ENCODE measurements at regions not wholly inside any gene's neighbourhood (a gene's known extent, or its start where the extent isn't known, plus 50 kb on each side); places are given as distances from the start of the nearest gene placed in this dataset.

DNA sequence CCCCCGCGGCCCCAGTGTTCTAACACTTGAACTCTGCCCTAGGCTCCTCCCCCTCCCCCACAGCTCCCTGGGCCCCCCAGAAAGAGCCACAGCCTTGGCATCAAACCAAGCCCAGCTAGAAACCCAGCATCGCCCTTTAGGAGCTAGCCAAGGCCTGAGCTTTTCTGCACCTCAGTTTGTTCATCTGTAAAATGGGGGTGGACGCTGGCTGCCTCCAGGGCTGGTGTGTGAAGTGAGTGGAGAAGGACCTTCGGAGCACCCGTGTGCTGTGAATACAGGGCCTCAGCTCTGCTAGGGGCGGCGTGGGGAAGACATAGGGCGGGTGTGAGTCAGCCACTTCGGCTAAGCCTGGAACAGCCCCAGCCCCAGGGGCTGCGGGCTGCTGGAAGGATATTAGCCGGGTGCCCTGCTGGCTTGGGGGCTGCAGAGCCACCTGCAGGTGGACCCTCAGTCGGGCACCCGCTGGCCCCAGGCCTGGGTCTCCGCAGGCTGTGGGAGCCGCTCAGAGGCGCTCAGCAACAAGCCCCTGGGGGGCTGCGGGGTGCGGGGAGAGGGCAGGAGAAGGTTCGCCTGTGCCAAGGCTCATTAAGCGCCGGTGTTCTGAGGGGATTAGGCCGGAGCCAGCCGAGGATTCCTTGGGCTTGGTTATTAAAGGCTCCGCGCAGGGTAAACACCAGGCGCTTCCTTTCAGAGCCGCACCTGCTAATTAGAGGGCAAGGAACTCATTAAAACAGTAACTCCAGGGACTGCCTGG lies 217.0 kb upstream of the CIBAR2 start (continued):
- TF ChIP-seq, protein P1, sequence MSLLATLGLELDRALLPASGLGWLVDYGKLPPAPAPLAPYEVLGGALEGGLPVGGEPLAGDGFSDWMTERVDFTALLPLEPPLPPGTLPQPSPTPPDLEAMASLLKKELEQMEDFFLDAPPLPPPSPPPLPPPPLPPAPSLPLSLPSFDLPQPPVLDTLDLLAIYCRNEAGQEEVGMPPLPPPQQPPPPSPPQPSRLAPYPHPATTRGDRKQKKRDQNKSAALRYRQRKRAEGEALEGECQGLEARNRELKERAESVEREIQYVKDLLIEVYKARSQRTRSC (CRISPR knock-in tag; IDR thresholded peaks at IDR 0.05; ENCODE audit: low read depth) = no peak
- TF ChIP-seq PCBP2 (optimal IDR thresholded peaks at IDR 0.05; ENCODE audit: low read depth, low read length, poor library complexity, severe bottlenecking) = no peak
- TF ChIP-seq, protein P2, sequence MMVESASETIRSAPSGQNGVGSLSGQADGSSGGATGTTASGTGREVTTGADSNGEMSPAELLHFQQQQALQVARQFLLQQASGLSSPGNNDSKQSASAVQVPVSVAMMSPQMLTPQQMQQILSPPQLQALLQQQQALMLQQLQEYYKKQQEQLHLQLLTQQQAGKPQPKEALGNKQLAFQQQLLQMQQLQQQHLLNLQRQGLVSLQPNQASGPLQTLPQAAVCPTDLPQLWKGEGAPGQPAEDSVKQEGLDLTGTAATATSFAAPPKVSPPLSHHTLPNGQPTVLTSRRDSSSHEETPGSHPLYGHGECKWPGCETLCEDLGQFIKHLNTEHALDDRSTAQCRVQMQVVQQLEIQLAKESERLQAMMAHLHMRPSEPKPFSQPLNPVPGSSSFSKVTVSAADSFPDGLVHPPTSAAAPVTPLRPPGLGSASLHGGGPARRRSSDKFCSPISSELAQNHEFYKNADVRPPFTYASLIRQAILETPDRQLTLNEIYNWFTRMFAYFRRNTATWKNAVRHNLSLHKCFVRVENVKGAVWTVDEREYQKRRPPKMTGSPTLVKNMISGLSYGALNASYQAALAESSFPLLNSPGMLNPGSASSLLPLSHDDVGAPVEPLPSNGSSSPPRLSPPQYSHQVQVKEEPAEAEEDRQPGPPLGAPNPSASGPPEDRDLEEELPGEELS (CRISPR knock-in tag; IDR thresholded peaks at IDR 0.05) = no peak
- TF ChIP-seq CHD4 (IDR thresholded peaks at IDR 0.05; ENCODE audit: borderline replicate concordance, low read length) = peak; percentile 87
- 0 out of 2 replicates have a peak, but pooled peaks have one; percentile 20 for TF ChIP-seq ZFP90 (CRISPR knock-in tag; IDR thresholded peaks at IDR 0.05; ENCODE audit: borderline replicate concordance)
- peak; percentile 93 for TF ChIP-seq KDM1A (CRISPR knock-in tag; IDR thresholded peaks at IDR 0.05)
- no peak for TF ChIP-seq CREM (IDR thresholded peaks at IDR 0.05)
- no peak for TF ChIP-seq CREM (CRISPR knock-in tag; IDR thresholded peaks at IDR 0.05)
- no peak for TF ChIP-seq SMYD3 (CRISPR knock-in tag; IDR thresholded peaks at IDR 0.05)
- no peak for TF ChIP-seq MEIS2 (CRISPR knock-in tag; IDR thresholded peaks at IDR 0.05)
- TF ChIP-seq, protein P3, sequence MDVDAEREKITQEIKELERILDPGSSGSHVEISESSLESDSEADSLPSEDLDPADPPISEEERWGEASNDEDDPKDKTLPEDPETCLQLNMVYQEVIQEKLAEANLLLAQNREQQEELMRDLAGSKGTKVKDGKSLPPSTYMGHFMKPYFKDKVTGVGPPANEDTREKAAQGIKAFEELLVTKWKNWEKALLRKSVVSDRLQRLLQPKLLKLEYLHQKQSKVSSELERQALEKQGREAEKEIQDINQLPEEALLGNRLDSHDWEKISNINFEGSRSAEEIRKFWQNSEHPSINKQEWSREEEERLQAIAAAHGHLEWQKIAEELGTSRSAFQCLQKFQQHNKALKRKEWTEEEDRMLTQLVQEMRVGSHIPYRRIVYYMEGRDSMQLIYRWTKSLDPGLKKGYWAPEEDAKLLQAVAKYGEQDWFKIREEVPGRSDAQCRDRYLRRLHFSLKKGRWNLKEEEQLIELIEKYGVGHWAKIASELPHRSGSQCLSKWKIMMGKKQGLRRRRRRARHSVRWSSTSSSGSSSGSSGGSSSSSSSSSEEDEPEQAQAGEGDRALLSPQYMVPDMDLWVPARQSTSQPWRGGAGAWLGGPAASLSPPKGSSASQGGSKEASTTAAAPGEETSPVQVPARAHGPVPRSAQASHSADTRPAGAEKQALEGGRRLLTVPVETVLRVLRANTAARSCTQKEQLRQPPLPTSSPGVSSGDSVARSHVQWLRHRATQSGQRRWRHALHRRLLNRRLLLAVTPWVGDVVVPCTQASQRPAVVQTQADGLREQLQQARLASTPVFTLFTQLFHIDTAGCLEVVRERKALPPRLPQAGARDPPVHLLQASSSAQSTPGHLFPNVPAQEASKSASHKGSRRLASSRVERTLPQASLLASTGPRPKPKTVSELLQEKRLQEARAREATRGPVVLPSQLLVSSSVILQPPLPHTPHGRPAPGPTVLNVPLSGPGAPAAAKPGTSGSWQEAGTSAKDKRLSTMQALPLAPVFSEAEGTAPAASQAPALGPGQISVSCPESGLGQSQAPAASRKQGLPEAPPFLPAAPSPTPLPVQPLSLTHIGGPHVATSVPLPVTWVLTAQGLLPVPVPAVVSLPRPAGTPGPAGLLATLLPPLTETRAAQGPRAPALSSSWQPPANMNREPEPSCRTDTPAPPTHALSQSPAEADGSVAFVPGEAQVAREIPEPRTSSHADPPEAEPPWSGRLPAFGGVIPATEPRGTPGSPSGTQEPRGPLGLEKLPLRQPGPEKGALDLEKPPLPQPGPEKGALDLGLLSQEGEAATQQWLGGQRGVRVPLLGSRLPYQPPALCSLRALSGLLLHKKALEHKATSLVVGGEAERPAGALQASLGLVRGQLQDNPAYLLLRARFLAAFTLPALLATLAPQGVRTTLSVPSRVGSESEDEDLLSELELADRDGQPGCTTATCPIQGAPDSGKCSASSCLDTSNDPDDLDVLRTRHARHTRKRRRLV (CRISPR knock-in tag; IDR thresholded peaks at IDR 0.05) = no peak
- no peak for TF ChIP-seq ZSCAN22 (CRISPR knock-in tag; IDR thresholded peaks at IDR 0.05)
- TF ChIP-seq, protein P4, sequence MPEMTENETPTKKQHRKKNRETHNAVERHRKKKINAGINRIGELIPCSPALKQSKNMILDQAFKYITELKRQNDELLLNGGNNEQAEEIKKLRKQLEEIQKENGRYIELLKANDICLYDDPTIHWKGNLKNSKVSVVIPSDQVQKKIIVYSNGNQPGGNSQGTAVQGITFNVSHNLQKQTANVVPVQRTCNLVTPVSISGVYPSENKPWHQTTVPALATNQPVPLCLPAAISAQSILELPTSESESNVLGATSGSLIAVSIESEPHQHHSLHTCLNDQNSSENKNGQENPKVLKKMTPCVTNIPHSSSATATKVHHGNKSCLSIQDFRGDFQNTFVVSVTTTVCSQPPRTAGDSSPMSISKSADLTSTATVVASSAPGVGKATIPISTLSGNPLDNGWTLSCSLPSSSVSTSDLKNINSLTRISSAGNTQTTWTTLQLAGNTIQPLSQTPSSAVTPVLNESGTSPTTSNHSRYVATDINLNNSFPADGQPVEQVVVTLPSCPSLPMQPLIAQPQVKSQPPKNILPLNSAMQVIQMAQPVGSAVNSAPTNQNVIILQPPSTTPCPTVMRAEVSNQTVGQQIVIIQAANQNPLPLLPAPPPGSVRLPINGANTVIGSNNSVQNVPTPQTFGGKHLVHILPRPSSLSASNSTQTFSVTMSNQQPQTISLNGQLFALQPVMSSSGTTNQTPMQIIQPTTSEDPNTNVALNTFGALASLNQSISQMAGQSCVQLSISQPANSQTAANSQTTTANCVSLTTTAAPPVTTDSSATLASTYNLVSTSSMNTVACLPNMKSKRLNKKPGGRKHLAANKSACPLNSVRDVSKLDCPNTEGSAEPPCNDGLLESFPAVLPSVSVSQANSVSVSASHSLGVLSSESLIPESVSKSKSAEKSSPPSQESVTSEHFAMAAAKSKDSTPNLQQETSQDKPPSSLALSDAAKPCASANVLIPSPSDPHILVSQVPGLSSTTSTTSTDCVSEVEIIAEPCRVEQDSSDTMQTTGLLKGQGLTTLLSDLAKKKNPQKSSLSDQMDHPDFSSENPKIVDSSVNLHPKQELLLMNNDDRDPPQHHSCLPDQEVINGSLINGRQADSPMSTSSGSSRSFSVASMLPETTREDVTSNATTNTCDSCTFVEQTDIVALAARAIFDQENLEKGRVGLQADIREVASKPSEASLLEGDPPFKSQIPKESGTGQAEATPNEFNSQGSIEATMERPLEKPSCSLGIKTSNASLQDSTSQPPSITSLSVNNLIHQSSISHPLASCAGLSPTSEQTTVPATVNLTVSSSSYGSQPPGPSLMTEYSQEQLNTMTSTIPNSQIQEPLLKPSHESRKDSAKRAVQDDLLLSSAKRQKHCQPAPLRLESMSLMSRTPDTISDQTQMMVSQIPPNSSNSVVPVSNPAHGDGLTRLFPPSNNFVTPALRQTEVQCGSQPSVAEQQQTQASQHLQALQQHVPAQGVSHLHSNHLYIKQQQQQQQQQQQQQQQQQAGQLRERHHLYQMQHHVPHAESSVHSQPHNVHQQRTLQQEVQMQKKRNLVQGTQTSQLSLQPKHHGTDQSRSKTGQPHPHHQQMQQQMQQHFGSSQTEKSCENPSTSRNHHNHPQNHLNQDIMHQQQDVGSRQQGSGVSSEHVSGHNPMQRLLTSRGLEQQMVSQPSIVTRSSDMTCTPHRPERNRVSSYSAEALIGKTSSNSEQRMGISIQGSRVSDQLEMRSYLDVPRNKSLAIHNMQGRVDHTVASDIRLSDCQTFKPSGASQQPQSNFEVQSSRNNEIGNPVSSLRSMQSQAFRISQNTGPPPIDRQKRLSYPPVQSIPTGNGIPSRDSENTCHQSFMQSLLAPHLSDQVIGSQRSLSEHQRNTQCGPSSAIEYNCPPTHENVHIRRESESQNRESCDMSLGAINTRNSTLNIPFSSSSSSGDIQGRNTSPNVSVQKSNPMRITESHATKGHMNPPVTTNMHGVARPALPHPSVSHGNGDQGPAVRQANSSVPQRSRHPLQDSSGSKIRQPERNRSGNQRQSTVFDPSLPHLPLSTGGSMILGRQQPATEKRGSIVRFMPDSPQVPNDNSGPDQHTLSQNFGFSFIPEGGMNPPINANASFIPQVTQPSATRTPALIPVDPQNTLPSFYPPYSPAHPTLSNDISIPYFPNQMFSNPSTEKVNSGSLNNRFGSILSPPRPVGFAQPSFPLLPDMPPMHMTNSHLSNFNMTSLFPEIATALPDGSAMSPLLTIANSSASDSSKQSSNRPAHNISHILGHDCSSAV (CRISPR knock-in tag; IDR thresholded peaks at IDR 0.05; ENCODE audit: borderline replicate concordance) = no peak
